ENCODE measurements at regions not wholly inside any gene's neighbourhood (a gene's known extent, or its start where the extent isn't known, plus 50 kb on each side); places are given as distances from the start of the nearest gene placed in this dataset.

GRCh38 chr3:170753421-170754310 lies 116.3 kb downstream of the RPL22L1 start:
- peak; percentile 47 for DNase-seq (ENCODE audit: low read depth)
- TF ChIP-seq, protein P1, sequence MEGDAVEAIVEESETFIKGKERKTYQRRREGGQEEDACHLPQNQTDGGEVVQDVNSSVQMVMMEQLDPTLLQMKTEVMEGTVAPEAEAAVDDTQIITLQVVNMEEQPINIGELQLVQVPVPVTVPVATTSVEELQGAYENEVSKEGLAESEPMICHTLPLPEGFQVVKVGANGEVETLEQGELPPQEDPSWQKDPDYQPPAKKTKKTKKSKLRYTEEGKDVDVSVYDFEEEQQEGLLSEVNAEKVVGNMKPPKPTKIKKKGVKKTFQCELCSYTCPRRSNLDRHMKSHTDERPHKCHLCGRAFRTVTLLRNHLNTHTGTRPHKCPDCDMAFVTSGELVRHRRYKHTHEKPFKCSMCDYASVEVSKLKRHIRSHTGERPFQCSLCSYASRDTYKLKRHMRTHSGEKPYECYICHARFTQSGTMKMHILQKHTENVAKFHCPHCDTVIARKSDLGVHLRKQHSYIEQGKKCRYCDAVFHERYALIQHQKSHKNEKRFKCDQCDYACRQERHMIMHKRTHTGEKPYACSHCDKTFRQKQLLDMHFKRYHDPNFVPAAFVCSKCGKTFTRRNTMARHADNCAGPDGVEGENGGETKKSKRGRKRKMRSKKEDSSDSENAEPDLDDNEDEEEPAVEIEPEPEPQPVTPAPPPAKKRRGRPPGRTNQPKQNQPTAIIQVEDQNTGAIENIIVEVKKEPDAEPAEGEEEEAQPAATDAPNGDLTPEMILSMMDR (IDR thresholded peaks at IDR 0.05; ENCODE audit: low read length, missing control alignments) = no peak

DNA sequence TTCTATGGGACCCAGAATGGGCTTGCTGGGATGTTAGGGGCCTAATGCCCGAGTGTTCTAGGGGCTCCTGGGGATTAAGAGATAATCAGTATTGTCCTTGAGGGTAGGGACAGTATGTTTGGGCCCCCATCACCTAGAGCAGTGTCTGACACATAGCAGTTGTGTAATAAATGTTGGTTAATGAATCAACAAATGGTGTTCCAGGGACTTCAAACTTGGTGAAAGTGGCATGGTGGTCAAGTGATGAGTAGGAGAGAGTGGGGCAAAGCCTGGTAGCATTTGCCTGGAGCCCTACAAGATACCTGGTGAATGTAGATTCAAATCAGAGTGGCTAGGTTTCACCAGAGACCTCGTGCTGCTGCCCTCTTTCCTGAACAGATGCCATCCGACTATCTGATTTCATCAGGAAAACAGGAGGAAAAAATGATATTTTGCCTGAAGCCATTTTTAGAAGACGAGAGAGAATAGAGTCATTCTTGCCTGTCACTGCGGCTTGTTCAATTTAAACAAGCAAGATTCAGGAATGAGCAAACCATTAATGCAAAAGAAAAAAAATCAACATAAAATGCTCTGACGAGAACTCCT lies 117.3 kb downstream of the RPL22L1 start:
- H3K4me3 ChIP-seq (replicated peaks; ENCODE audit: low read depth, low read length) = no peak overlapping the region
- no peak for DNase-seq (ENCODE audit: low read depth)
- TF ChIP-seq, protein P1 (IDR thresholded peaks at IDR 0.05; ENCODE audit: low read length, missing control alignments) = no peak

More at GRCh38 chr3:170753421-170754310, 116.3 kb downstream of the RPL22L1 start:
- no peak overlapping the region for H3K4me3 ChIP-seq (replicated peaks; ENCODE audit: low read depth, low read length)

GRCh38 chr3:170751899-170752293 lies 118.1 kb downstream of the RPL22L1 start:
- TF ChIP-seq, protein P1 (IDR thresholded peaks at IDR 0.05; ENCODE audit: low read length, missing control alignments) = no peak
- DNase-seq (ENCODE audit: low read depth) = no peak
- H3K4me3 ChIP-seq (replicated peaks; ENCODE audit: low read depth, low read length) = no peak overlapping the region

DNA sequence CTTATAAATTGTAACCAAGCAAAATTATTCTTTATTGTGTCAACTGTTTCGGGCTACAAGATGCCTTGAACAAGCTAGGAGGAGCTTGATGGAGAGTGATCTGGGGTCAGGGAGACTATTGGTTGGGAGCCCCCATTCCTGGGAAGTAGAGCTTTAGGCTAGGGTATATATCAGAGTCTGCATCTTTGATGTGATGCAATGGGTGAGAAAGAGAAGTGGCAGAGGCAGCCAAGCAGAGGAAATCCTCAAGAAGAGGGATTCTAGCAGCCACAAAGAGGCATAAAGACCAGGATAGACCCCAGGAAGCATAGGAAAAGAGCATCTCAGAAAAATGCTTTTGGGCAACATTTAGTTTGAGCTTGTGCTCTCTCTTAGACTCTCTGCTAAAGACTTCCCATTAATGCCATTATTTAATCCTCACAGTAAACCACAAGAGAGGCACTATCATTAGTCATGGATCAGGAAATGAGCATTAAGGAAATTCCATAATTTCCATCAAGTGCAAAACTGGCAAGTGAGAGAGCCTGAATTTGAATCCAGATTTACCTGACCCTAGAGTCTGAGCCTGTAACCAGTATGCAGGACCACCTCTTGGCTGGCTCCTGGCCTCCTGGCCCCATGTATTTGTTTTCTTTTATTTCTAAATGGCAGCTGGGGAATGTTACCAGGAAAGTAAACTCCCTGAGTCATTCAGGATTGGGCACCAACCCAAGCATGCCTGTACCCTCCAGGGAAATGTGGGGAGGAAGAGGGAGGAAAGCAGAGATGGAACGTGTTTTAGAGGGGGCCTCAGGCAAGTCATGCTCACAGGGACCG lies 118.7 kb downstream of the RPL22L1 start:
- no peak overlapping the region for H3K4me3 ChIP-seq (replicated peaks; ENCODE audit: low read depth, low read length)
- TF ChIP-seq, protein P1 (IDR thresholded peaks at IDR 0.05; ENCODE audit: low read length, missing control alignments) = no peak

DNA sequence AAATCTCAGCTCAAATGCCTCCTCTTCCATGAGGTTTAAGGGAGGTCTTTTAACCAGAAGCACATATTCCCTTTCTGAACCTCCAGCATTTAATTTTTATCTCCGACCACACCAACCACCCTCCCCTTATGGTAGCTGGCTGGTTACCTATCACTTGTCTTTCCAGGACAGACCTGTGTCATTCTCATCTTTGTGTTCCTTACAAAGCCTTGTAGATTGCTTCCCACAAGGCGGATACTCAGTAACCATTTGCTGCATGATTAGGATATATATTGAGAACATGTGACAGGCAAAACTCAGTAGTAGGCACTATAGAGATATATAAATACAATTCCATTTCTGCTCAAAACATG lies 119.5 kb downstream of the RPL22L1 start:
- TF ChIP-seq, protein P1 (IDR thresholded peaks at IDR 0.05; ENCODE audit: low read length, missing control alignments) = no peak
- H3K4me3 ChIP-seq (replicated peaks; ENCODE audit: low read depth, low read length) = no peak overlapping the region
- no peak for DNase-seq (ENCODE audit: low read depth)

More for the DNA sequence above, 118.7 kb downstream of the RPL22L1 start:
- DNase-seq (ENCODE audit: low read depth) = peak; percentile 95

DNA sequence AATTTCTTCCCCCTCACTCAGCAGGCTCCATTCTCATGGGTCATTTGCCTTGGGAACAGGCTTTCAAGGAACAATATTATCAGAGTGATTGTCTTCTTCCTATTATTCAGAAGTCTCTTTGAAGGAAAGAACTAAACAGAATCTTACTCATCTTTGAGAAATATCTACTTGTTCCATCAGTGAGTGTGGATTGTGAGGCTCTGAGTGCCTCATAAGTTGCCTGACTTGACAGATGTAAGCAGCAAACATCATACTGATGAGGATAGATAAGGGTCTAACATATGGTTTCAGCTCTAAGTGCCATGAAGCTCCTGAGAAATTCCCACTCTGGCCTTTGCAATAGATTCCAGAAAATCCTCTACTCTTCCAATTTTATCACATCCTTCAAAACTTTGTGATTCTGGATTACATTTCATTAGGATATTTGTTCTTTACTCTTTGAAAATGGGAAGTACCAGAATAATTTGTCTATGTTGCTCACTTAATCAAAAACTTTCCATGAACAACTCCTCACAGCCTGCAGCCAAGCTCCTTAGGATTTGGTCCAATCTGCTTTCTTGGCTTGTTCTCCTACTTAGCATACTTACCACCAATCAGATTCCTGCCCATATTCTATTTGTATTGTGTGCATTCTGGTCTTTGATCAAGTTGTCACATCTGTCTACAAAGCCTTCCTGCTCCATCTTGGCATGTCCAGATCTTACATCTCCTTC lies 120.1 kb downstream of the RPL22L1 start:
- DNase-seq (ENCODE audit: low read depth) = no peak
- TF ChIP-seq, protein P1 (IDR thresholded peaks at IDR 0.05; ENCODE audit: low read length, missing control alignments) = no peak
- H3K4me3 ChIP-seq (replicated peaks; ENCODE audit: low read depth, low read length) = no peak overlapping the region
